SKM-1 treated with dmso at 0.1 percent for 144 hours (cell line): ENCODE measurements at regions not wholly inside any gene's neighbourhood (a gene's known extent, or its start where the extent isn't known, plus 50 kb on each side); places are given as distances from the start of the nearest gene placed in this dataset.
"Not testable (repeated sequence)": the region's sequence is repeated elsewhere in the genome, so short reads cannot be mapped to it uniquely, and the experiment has no call there.

Experiments used
- DNase-seq: peaks from one replicate; lab custom pipeline; 2025; ENCODE audit not compliant: unreplicated experiment; lab: John Stamatoyannopoulos, UW

- no peak for DNase-seq
Observed at GRCh38 chr16:17563323-17564091, 92.7 kb upstream of the XYLT1 start.

GRCh38 chr16:17561056-17561455 is 90.3 kb upstream of the XYLT1 start:
- DNase-seq: no peak

GRCh38 chr16:17560548-17560947 is 89.8 kb upstream of the XYLT1 start:
- DNase-seq: no peak

GRCh38 chr16:17559394-17559793 is 88.6 kb upstream of the XYLT1 start:
- no peak for DNase-seq

GRCh38 chr16:17557949-17558348 is 87.2 kb upstream of the XYLT1 start:
- peak; percentile 16 for DNase-seq

GRCh38 chr16:17557480-17557879 is 86.7 kb upstream of the XYLT1 start:
- no peak for DNase-seq

GRCh38 chr16:17556276-17557052 is 85.7 kb upstream of the XYLT1 start:
- DNase-seq: peak; percentile 45

GRCh38 chr16:17555176-17555575 is 84.4 kb upstream of the XYLT1 start:
- DNase-seq: no peak

GRCh38 chr16:17552351-17552750 is 81.6 kb upstream of the XYLT1 start:
- DNase-seq: no peak

- not testable (repeated sequence) for DNase-seq
Observed at GRCh38 chr16:17551682-17552081, 80.9 kb upstream of the XYLT1 start.

- DNase-seq: no peak
Observed at GRCh38 chr16:17548825-17549224, 78.1 kb upstream of the XYLT1 start.

- no peak for DNase-seq
Observed at GRCh38 chr16:17544785-17545184, 74.0 kb upstream of the XYLT1 start.

- DNase-seq: no peak
Observed at GRCh38 chr16:17544304-17544703, 73.5 kb upstream of the XYLT1 start.

- DNase-seq: no peak
Observed at GRCh38 chr16:17543073-17543472, 72.3 kb upstream of the XYLT1 start.

GRCh38 chr16:17541324-17541723 is 70.6 kb upstream of the XYLT1 start:
- DNase-seq: no peak

GRCh38 chr16:17538927-17539326 is 68.2 kb upstream of the XYLT1 start:
- DNase-seq: no peak

GRCh38 chr16:17532338-17532995 is 61.7 kb upstream of the XYLT1 start:
- no peak for DNase-seq

GRCh38 chr16:17529982-17530760 is 59.4 kb upstream of the XYLT1 start:
- DNase-seq: no peak

- DNase-seq: no peak
Observed at GRCh38 chr16:17526956-17527937, 56.5 kb upstream of the XYLT1 start.

- no peak for DNase-seq
Observed at GRCh38 chr16:17524656-17525055, 53.9 kb upstream of the XYLT1 start.
